GM23338 (cell line): ENCODE measurements at regions not wholly inside any gene's neighbourhood (a gene's known extent, or its start where the extent isn't known, plus 50 kb on each side); places are given as distances from the start of the nearest gene placed in this dataset.

Source experiments
- ATAC-seq: fragments of 200-7000 bp; cut with Tn5 transposase; 3 replicates; pipeline ENCODE4 v1.9.1; 2020
- DNase-seq: peaks from one replicate; pipeline ENCODE4 v3.0.0-alpha.2; 2015; ENCODE audit warnings: low spot score
- H2AFZ ChIP-seq: fragments of 200-600 bp; sonication (generic); 2 replicates; pipeline ENCODE4 v1.8.0; 2016; ENCODE audit warnings: antibody characterized with exemption, mild to moderate bottlenecking, moderate library complexity
- H3F3A ChIP-seq: fragments of 200-600 bp; sonication (generic); replicated peaks from 2 replicates; pipeline ENCODE4 v1.8.0; 2017; ENCODE audit warnings: antibody characterized with exemption, mixed run types, low read depth
- H3K27ac ChIP-seq: fragments of 200-600 bp; sonication (generic); 2 replicates; pipeline ENCODE4 v1.6.1; 2016; ENCODE audit warnings: low read depth
- H3K27me3 ChIP-seq: fragments of 200-600 bp; sonication (generic); 2 replicates; pipeline ENCODE4 v1.8.0; 2016; ENCODE audit warnings: mild to moderate bottlenecking, mixed run types, moderate library complexity; ENCODE audit not compliant: insufficient read depth
- H3K36me3 ChIP-seq: fragments of 200-600 bp; sonication (generic); 2 replicates; pipeline ENCODE4 v1.8.0; 2016; ENCODE audit warnings: mild to moderate bottlenecking; ENCODE audit not compliant: insufficient read depth
- H3K4me1 ChIP-seq: fragments of 200-600 bp; sonication (generic); 2 replicates; pipeline ENCODE4 v1.8.0; 2016; ENCODE audit warnings: mild to moderate bottlenecking, moderate library complexity; ENCODE audit not compliant: insufficient read depth
- H3K4me2 ChIP-seq: fragments of 200-600 bp; sonication (generic); 2 replicates; pipeline ENCODE4 v1.7.1; 2017; ENCODE audit warnings: mixed run types
- H3K4me3 ChIP-seq: fragments of 200-600 bp; sonication (generic); 2 replicates; pipeline ENCODE4 v1.6.1; 2016; ENCODE audit warnings: mixed run types
- H3K79me2 ChIP-seq: fragments of 200-600 bp; sonication (generic); replicated peaks from 2 replicates; pipeline ENCODE4 v1.8.0; 2017; ENCODE audit warnings: mild to moderate bottlenecking; ENCODE audit not compliant: insufficient read depth
- H3K9me2 ChIP-seq: fragments of 200-600 bp; sonication (generic); 2 replicates; pipeline ENCODE4 v1.8.0; 2017; ENCODE audit not compliant: insufficient read depth
- H4K20me1 ChIP-seq: fragments of 200-600 bp; sonication (generic); replicated peaks from 2 replicates; pipeline ENCODE4 v1.8.0; 2017; ENCODE audit warnings: mild to moderate bottlenecking; ENCODE audit not compliant: insufficient read depth
- H3K27ac Mint-ChIP-seq: 2 replicates; pipeline ENCODE4 v1.8.0; 2020; ENCODE audit warnings: inconsistent platforms, mild to moderate bottlenecking, moderate library complexity, mixed read lengths
- H3K27me3 Mint-ChIP-seq: 3 replicates; pipeline ENCODE4 v1.8.0; 2022; ENCODE audit warnings: low read depth, mild to moderate bottlenecking, moderate library complexity, mixed read lengths, inconsistent platforms; ENCODE audit not compliant: insufficient read depth, poor library complexity
- H3K36me3 Mint-ChIP-seq: 3 replicates; pipeline ENCODE4 v1.8.0; 2021; ENCODE audit warnings: low read depth, mild to moderate bottlenecking, inconsistent platforms, moderate library complexity, mixed read lengths
- H3K4me1 Mint-ChIP-seq: 3 replicates; pipeline ENCODE4 v1.8.0; 2020; ENCODE audit warnings: mild to moderate bottlenecking, inconsistent platforms, mixed read lengths
- H3K4me3 Mint-ChIP-seq: 3 replicates; pipeline ENCODE4 v1.8.0; 2021; ENCODE audit warnings: moderate library complexity, mild to moderate bottlenecking, inconsistent platforms, mixed read lengths
- H3K9me3 Mint-ChIP-seq: 3 replicates; pipeline ENCODE4 v1.8.0; 2020; ENCODE audit warnings: moderate library complexity, mild to moderate bottlenecking, inconsistent platforms, mixed read lengths
- CREB1 ChIP-seq: fragments of 250-450 bp; sonication (Bioruptor Pico); IDR thresholded peaks from 2 replicates; pipeline ENCODE4 v1.5.0; 2020; ENCODE audit warnings: low read depth, mild to moderate bottlenecking, moderate library complexity
- EZH2 ChIP-seq: fragments of 200-600 bp; sonication (generic); IDR thresholded peaks from one replicate; pipeline ENCODE4 v1.8.0; 2017; ENCODE audit warnings: antibody characterized with exemption, mild to moderate bottlenecking, low read depth; ENCODE audit not compliant: unreplicated experiment
- EZH2phosphoT487 ChIP-seq: fragments of 200-600 bp; sonication (generic); IDR thresholded peaks from one replicate; pipeline ENCODE4 v1.8.1; 2018; ENCODE audit warnings: antibody characterized with exemption; ENCODE audit not compliant: unreplicated experiment
- JUNB ChIP-seq: IDR thresholded peaks from one replicate; pipeline ENCODE4 v1.6.1; 2016; ENCODE audit warnings: antibody characterized with exemption; ENCODE audit not compliant: unreplicated experiment
- NANOG ChIP-seq: IDR thresholded peaks from 2 replicates; pipeline ENCODE4 v1.6.1; 2016; ENCODE audit warnings: antibody characterized with exemption, borderline replicate concordance
- POLR2AphosphoS5 ChIP-seq: IDR thresholded peaks from 2 replicates; pipeline ENCODE4 v1.6.1; 2016; ENCODE audit warnings: antibody characterized with exemption, low read depth
- STAT1 ChIP-seq: IDR thresholded peaks from one replicate; pipeline ENCODE4 v1.6.1; 2016; ENCODE audit warnings: antibody characterized with exemption; ENCODE audit not compliant: unreplicated experiment
- ZNF114 ChIP-seq: fragments of 250-450 bp; sonication (Bioruptor Pico); IDR thresholded peaks from 2 replicates; pipeline ENCODE4 v1.5.0; 2020; ENCODE audit warnings: mild to moderate bottlenecking, moderate library complexity
- ZNF331 ChIP-seq: fragments of 250-450 bp; sonication (Bioruptor Pico); IDR thresholded peaks from 2 replicates; pipeline ENCODE4 v1.5.0; 2020; ENCODE audit warnings: low read depth, mild to moderate bottlenecking, moderate library complexity
- TF ChIP-seq, protein P1 (sequence below): fragments of 250-450 bp; sonication (Bioruptor Pico); IDR thresholded peaks from 2 replicates; pipeline ENCODE4 v1.5.0; 2020; ENCODE audit warnings: mild to moderate bottlenecking, moderate library complexity
- TF ChIP-seq, protein P2 (sequence below): IDR thresholded peaks from one replicate; pipeline ENCODE4 v1.6.1; 2018; ENCODE audit warnings: antibody characterized with exemption; ENCODE audit not compliant: unreplicated experiment
- TF ChIP-seq, protein P3 (sequence below), 2 experiments: fragments of 200-600 bp in 1 of 2; sonication (generic) in 1 of 2; conservative IDR thresholded peaks; 2 replicates each; pipeline versions ENCODE4 v1.5.1 to v1.6.1; 2016 to 2017; ENCODE audit warnings: antibody characterized with exemption in 2 of 2, low read depth in 2 of 2, mild to moderate bottlenecking in 2 of 2, moderate library complexity in 1 of 2
- TF ChIP-seq, protein P4 (sequence below): IDR thresholded peaks from 2 replicates; pipeline ENCODE4 v1.6.1; 2016; ENCODE audit warnings: antibody characterized with exemption

DNA sequence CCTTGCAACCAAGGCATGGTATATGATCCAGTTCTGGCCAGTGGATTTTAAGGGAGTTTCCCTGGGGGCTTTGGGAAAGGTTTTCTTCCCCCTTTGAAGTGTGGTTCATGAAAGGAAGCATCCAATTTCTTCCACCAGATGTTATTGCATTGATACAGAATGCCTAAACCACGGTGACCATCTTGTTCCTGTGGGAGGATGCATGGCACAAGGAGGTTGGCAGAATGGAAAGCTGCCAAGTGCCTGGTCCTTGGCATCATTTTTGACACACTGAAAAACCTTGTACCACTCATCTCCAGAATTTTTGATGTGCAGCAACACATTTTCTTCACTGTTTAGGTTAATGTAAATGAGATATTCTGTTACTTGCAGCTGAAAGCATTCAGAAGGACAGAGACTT is 55.2 kb upstream of the CXCR4 start:
- no peak for TF ChIP-seq ZNF331 (CRISPR knock-in tag)
- TF ChIP-seq, protein P1, sequence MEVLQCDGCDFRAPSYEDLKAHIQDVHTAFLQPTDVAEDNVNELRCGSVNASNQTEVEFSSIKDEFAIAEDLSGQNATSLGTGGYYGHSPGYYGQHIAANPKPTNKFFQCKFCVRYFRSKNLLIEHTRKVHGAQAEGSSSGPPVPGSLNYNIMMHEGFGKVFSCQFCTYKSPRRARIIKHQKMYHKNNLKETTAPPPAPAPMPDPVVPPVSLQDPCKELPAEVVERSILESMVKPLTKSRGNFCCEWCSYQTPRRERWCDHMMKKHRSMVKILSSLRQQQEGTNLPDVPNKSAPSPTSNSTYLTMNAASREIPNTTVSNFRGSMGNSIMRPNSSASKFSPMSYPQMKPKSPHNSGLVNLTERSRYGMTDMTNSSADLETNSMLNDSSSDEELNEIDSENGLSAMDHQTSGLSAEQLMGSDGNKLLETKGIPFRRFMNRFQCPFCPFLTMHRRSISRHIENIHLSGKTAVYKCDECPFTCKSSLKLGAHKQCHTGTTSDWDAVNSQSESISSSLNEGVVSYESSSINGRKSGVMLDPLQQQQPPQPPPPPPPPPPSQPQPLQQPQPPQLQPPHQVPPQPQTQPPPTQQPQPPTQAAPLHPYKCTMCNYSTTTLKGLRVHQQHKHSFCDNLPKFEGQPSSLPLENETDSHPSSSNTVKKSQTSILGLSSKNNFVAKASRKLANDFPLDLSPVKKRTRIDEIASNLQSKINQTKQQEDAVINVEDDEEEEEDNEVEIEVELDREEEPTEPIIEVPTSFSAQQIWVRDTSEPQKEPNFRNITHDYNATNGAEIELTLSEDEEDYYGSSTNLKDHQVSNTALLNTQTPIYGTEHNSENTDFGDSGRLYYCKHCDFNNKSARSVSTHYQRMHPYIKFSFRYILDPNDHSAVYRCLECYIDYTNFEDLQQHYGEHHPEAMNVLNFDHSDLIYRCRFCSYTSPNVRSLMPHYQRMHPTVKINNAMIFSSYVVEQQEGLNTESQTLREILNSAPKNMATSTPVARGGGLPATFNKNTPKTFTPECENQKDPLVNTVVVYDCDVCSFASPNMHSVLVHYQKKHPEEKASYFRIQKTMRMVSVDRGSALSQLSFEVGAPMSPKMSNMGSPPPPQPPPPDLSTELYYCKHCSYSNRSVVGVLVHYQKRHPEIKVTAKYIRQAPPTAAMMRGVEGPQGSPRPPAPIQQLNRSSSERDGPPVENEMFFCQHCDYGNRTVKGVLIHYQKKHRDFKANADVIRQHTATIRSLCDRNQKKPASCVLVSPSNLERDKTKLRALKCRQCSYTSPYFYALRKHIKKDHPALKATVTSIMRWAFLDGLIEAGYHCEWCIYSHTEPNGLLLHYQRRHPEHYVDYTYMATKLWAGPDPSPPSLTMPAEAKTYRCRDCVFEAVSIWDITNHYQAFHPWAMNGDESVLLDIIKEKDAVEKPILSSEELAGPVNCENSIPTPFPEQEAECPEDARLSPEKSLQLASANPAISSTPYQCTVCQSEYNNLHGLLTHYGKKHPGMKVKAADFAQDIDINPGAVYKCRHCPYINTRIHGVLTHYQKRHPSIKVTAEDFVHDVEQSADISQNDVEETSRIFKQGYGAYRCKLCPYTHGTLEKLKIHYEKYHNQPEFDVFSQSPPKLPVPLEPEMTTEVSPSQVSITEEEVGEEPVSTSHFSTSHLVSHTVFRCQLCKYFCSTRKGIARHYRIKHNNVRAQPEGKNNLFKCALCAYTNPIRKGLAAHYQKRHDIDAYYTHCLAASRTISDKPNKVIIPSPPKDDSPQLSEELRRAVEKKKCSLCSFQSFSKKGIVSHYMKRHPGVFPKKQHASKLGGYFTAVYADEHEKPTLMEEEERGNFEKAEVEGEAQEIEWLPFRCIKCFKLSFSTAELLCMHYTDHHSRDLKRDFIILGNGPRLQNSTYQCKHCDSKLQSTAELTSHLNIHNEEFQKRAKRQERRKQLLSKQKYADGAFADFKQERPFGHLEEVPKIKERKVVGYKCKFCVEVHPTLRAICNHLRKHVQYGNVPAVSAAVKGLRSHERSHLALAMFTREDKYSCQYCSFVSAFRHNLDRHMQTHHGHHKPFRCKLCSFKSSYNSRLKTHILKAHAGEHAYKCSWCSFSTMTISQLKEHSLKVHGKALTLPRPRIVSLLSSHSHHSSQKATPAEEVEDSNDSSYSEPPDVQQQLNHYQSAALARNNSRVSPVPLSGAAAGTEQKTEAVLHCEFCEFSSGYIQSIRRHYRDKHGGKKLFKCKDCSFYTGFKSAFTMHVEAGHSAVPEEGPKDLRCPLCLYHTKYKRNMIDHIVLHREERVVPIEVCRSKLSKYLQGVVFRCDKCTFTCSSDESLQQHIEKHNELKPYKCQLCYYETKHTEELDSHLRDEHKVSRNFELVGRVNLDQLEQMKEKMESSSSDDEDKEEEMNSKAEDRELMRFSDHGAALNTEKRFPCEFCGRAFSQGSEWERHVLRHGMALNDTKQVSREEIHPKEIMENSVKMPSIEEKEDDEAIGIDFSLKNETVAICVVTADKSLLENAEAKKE (CRISPR knock-in tag), result no peak
- no peak for TF ChIP-seq ZNF114 (CRISPR knock-in tag)
- TF ChIP-seq, protein P2, sequence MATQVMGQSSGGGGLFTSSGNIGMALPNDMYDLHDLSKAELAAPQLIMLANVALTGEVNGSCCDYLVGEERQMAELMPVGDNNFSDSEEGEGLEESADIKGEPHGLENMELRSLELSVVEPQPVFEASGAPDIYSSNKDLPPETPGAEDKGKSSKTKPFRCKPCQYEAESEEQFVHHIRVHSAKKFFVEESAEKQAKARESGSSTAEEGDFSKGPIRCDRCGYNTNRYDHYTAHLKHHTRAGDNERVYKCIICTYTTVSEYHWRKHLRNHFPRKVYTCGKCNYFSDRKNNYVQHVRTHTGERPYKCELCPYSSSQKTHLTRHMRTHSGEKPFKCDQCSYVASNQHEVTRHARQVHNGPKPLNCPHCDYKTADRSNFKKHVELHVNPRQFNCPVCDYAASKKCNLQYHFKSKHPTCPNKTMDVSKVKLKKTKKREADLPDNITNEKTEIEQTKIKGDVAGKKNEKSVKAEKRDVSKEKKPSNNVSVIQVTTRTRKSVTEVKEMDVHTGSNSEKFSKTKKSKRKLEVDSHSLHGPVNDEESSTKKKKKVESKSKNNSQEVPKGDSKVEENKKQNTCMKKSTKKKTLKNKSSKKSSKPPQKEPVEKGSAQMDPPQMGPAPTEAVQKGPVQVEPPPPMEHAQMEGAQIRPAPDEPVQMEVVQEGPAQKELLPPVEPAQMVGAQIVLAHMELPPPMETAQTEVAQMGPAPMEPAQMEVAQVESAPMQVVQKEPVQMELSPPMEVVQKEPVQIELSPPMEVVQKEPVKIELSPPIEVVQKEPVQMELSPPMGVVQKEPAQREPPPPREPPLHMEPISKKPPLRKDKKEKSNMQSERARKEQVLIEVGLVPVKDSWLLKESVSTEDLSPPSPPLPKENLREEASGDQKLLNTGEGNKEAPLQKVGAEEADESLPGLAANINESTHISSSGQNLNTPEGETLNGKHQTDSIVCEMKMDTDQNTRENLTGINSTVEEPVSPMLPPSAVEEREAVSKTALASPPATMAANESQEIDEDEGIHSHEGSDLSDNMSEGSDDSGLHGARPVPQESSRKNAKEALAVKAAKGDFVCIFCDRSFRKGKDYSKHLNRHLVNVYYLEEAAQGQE, result no peak
- TF ChIP-seq STAT1, result no peak
- no peak for TF ChIP-seq CREB1 (CRISPR knock-in tag)
- no peak for TF ChIP-seq JUNB
- TF ChIP-seq, protein P3, sequence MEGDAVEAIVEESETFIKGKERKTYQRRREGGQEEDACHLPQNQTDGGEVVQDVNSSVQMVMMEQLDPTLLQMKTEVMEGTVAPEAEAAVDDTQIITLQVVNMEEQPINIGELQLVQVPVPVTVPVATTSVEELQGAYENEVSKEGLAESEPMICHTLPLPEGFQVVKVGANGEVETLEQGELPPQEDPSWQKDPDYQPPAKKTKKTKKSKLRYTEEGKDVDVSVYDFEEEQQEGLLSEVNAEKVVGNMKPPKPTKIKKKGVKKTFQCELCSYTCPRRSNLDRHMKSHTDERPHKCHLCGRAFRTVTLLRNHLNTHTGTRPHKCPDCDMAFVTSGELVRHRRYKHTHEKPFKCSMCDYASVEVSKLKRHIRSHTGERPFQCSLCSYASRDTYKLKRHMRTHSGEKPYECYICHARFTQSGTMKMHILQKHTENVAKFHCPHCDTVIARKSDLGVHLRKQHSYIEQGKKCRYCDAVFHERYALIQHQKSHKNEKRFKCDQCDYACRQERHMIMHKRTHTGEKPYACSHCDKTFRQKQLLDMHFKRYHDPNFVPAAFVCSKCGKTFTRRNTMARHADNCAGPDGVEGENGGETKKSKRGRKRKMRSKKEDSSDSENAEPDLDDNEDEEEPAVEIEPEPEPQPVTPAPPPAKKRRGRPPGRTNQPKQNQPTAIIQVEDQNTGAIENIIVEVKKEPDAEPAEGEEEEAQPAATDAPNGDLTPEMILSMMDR (conservative IDR thresholded peaks at IDR 0.05; ENCODE audit: low read depth in 2 of 2), result no peak
- TF ChIP-seq NANOG, result no peak
- TF ChIP-seq EZH2phosphoT487, result no peak
- no peak for TF ChIP-seq POLR2AphosphoS5
- TF ChIP-seq EZH2, result no peak
- TF ChIP-seq, protein P4, sequence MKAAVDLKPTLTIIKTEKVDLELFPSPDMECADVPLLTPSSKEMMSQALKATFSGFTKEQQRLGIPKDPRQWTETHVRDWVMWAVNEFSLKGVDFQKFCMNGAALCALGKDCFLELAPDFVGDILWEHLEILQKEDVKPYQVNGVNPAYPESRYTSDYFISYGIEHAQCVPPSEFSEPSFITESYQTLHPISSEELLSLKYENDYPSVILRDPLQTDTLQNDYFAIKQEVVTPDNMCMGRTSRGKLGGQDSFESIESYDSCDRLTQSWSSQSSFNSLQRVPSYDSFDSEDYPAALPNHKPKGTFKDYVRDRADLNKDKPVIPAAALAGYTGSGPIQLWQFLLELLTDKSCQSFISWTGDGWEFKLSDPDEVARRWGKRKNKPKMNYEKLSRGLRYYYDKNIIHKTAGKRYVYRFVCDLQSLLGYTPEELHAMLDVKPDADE, result no peak
- Mint-ChIP-seq H3K9me3 (no peaks in the 10 kb centered on the region), H3K27me3 (peaks cover 5% of the 10 kb centered on the region), H3K36me3 (no peaks in the 10 kb centered on the region), H3K4me3 (no peak overlapping the region), H3K27ac (no peak overlapping the region), H3K4me1 (peaks cover 4% of the 10 kb centered on the region; the same call in 2 of the 3 replicates)
- H3K27ac ChIP-seq, result no peak overlapping the region
- no peaks in the 10 kb centered on the region for H4K20me1 ChIP-seq
- no peak overlapping the region for H3K4me3 ChIP-seq
- no peaks in the 10 kb centered on the region for H3K36me3 ChIP-seq
- ATAC-seq, result no peak
- no peak overlapping the region for H3K4me2 ChIP-seq
- no peaks in the 10 kb centered on the region for H3K4me1 ChIP-seq
- 0 out of 2 replicates have a peak overlapping the region, but pooled peaks have one; percentile 3 for H2AFZ ChIP-seq
- no peak for DNase-seq
- no peaks in the 10 kb centered on the region for H3K79me2 ChIP-seq
- no peaks in the 10 kb centered on the region for H3K27me3 ChIP-seq
- H3F3A ChIP-seq, result no peaks in the 10 kb centered on the region
- 0 out of 2 replicates have a peak, but pooled peaks cover 8% of the 10 kb centered on the region for H3K9me2 ChIP-seq
